Liver (tissue), 8 donors: ENCODE measurements at regions not wholly inside any gene's neighbourhood (a gene's known extent, or its start where the extent isn't known, plus 50 kb on each side); places are given as distances from the start of the nearest gene placed in this dataset.

Source experiments
- DNase-seq: peaks from one replicate; pipeline ENCODE4 v3.0.0-alpha.2; 2017; ENCODE audit warnings: low spot score
- H3K27ac ChIP-seq, 2 donors: one replicate each; pipeline ENCODE4 v1.7.0; 2013; ENCODE audit warnings: inconsistent platforms in 2 of 2, low read length in 2 of 2, control low read depth in 1 of 2, low read depth in 1 of 2, mild to moderate bottlenecking in 1 of 2
- H3K27me3 ChIP-seq, 4 donors: one replicate each; pipeline versions ENCODE4 v1.6.1 to v1.7.0; 2013; ENCODE audit warnings: low read length in 3 of 4, inconsistent platforms in 1 of 4, mild to moderate bottlenecking in 1 of 4, moderate library complexity in 1 of 4; ENCODE audit not compliant: control insufficient read depth in 4 of 4, insufficient read depth in 4 of 4
- H3K36me3 ChIP-seq, 4 donors: one replicate each; pipeline versions ENCODE4 v1.6.1 to v1.7.0; 2013; ENCODE audit warnings: low read length in 3 of 4, mild to moderate bottlenecking in 3 of 4, low read depth in 1 of 4, moderate library complexity in 1 of 4; ENCODE audit not compliant: control insufficient read depth in 4 of 4, insufficient read depth in 3 of 4
- H3K4me1 ChIP-seq, 4 donors: one replicate each; pipeline versions ENCODE4 v1.6.1 to v1.7.0; 2013; ENCODE audit warnings: low read length in 3 of 4, mild to moderate bottlenecking in 3 of 4, moderate library complexity in 1 of 4; ENCODE audit not compliant: control insufficient read depth in 4 of 4, insufficient read depth in 4 of 4
- H3K4me3 ChIP-seq, 3 donors: one replicate each; pipeline versions ENCODE4 v1.6.1 to v1.7.0; 2013; ENCODE audit warnings: low read length in 3 of 3, control low read depth in 1 of 3, low read depth in 1 of 3, mild to moderate bottlenecking in 1 of 3
- H3K9ac ChIP-seq, 2 donors: one replicate each; pipeline ENCODE4 v1.7.0; 2013; ENCODE audit warnings: low read length in 2 of 2, mild to moderate bottlenecking in 2 of 2, moderate library complexity in 2 of 2, control low read depth in 1 of 2, low read depth in 1 of 2
- H3K9me3 ChIP-seq, 4 donors: one replicate each; pipeline versions ENCODE4 v1.6.1 to v1.7.0; 2013; ENCODE audit warnings: low read length in 3 of 4; ENCODE audit not compliant: control insufficient read depth in 4 of 4
- ATF3 ChIP-seq: IDR thresholded peaks from 2 replicates; pipeline ENCODE4 v1.6.1; 2016; ENCODE audit warnings: antibody characterized with exemption
- CTCF ChIP-seq: fragments of 150-350 bp; IDR thresholded peaks from 2 replicates; pipeline ENCODE4 v1.5.1; 2017; ENCODE audit warnings: improper control_type of control experiment, low read depth, low read length; ENCODE audit not compliant: missing input control
- EGR1 ChIP-seq, 2 donors: IDR thresholded peaks; 2 replicates each; pipeline ENCODE4 v1.6.1; 2016 to 2018; ENCODE audit warnings: antibody characterized with exemption in 2 of 2, low read depth in 2 of 2
- FOXA1 ChIP-seq: IDR thresholded peaks from 2 replicates; pipeline ENCODE4 v1.6.1; 2016; ENCODE audit warnings: antibody characterized with exemption
- FOXA2 ChIP-seq: IDR thresholded peaks from 2 replicates; pipeline ENCODE4 v1.6.1; 2016; ENCODE audit warnings: antibody characterized with exemption
- HNF4A ChIP-seq, 2 donors: conservative IDR thresholded peaks; 2 replicates each; pipeline ENCODE4 v1.6.1; 2016; ENCODE audit warnings: antibody characterized with exemption in 2 of 2, mild to moderate bottlenecking in 2 of 2
- HNF4G ChIP-seq: IDR thresholded peaks from 2 replicates; pipeline ENCODE4 v1.6.1; 2016; ENCODE audit warnings: antibody characterized with exemption
- JUND ChIP-seq, 2 donors: IDR thresholded peaks; 2 replicates each; pipeline ENCODE4 v1.6.1; 2016; ENCODE audit warnings: antibody characterized with exemption in 2 of 2
- MAX ChIP-seq: IDR thresholded peaks from 2 replicates; pipeline ENCODE4 v1.6.1; 2016; ENCODE audit warnings: antibody characterized with exemption
- NR2F2 ChIP-seq: IDR thresholded peaks from 2 replicates; pipeline ENCODE4 v1.6.1; 2016; ENCODE audit warnings: antibody characterized with exemption
- RAD21 ChIP-seq, 2 donors: IDR thresholded peaks; 2 replicates each; pipeline ENCODE4 v1.6.1; 2016; ENCODE audit warnings: antibody characterized with exemption in 2 of 2, mild to moderate bottlenecking in 2 of 2
- REST ChIP-seq: IDR thresholded peaks from 2 replicates; pipeline ENCODE4 v1.6.1; 2016; ENCODE audit warnings: antibody characterized with exemption, mild to moderate bottlenecking
- RXRA ChIP-seq, 2 donors: IDR thresholded peaks; 2 replicates each; pipeline ENCODE4 v1.6.1; 2017 to 2018; ENCODE audit warnings: antibody characterized with exemption in 2 of 2, mild to moderate bottlenecking in 1 of 2
- TAF1 ChIP-seq: conservative IDR thresholded peaks from 2 replicates; pipeline ENCODE4 v1.6.1; 2016; ENCODE audit warnings: antibody characterized with exemption, mild to moderate bottlenecking
- YY1 ChIP-seq: IDR thresholded peaks from 2 replicates; pipeline ENCODE4 v1.6.1; 2016; ENCODE audit warnings: antibody characterized with exemption, mild to moderate bottlenecking
- ZBTB33 ChIP-seq: IDR thresholded peaks from 2 replicates; pipeline ENCODE4 v1.6.1; 2016; ENCODE audit warnings: antibody characterized with exemption
- WGBS: extraction: QIAGEN DNeasy Blood & Tissue Kit; methylation state at CpG from one replicate; pipeline ENCODE4 v1.1.7; 2013; 5-methylcytosine and 5-hydroxymethylcytosine counted together
- donor health status: healthy.
- donor health status: healthy.
- donor health status: healthy.
- donor health status: healthy.
- donor health status: healthy.

GRCh38 chr22:48677168-48677520 lies 1150.5 kb downstream of the BRD1 start:
- whole genome bisulfite sequencing = 88% methylated on average over 17 of the region's 17 CpGs
- no peak for TF ChIP-seq FOXA2
- TF ChIP-seq EGR1 (IDR thresholded peaks at IDR 0.05; ENCODE audit: low read depth in 2 of 2) = no peak
- TF ChIP-seq JUND (IDR thresholded peaks at IDR 0.05) = no peak
- TF ChIP-seq RXRA (IDR thresholded peaks at IDR 0.05) = no peak
- TF ChIP-seq TAF1 = no peak
- no peak for TF ChIP-seq REST
- TF ChIP-seq NR2F2 = no peak
- TF ChIP-seq YY1 = no peak
- no peak for TF ChIP-seq ATF3
- TF ChIP-seq CTCF = no peak
- TF ChIP-seq HNF4A (conservative IDR thresholded peaks at IDR 0.05) = no peak
- no peak for TF ChIP-seq FOXA1
- Histone ChIP-seq H3K36me3 (no peaks in the 10 kb centered on the region), H3K27ac (no peak overlapping the region), H3K9ac (no peak overlapping the region), H3K4me1 (no peaks in the 10 kb centered on the region), H3K4me3 (no peak overlapping the region), H3K27me3 (no peaks in the 10 kb centered on the region), H3K9me3 (peaks cover 1 to 10% (median 7%) of the 10 kb centered on the region in 4 donors)
- DNase-seq = no peak

- Histone ChIP-seq H3K27me3 (no peaks in the 10 kb centered on the region), H3K4me3 (no peak overlapping the region), H3K4me1 (no peaks in the 10 kb centered on the region), H3K27ac (no peak overlapping the region), H3K36me3 (no peaks in the 10 kb centered on the region), H3K9me3 (peaks cover 3 to 13% (median 9%) of the 10 kb centered on the region in 4 donors), H3K9ac (no peak overlapping the region)
- 90% methylated on average over 15 of the region's 15 CpGs for WGBS
- DNase-seq = no peak
- no peak for TF ChIP-seq EGR1 (IDR thresholded peaks at IDR 0.05; ENCODE audit: low read depth in 2 of 2)
- TF ChIP-seq ZBTB33 = no peak
- TF ChIP-seq JUND (IDR thresholded peaks at IDR 0.05) = no peak
- no peak for TF ChIP-seq FOXA1
- no peak for TF ChIP-seq FOXA2
- TF ChIP-seq RXRA (IDR thresholded peaks at IDR 0.05) = no peak
- no peak for TF ChIP-seq RAD21 (IDR thresholded peaks at IDR 0.05)
- TF ChIP-seq NR2F2 = no peak
- no peak for TF ChIP-seq ATF3
- no peak for TF ChIP-seq MAX
- TF ChIP-seq REST = no peak
- no peak for TF ChIP-seq HNF4G
- TF ChIP-seq TAF1 = no peak
- TF ChIP-seq HNF4A (conservative IDR thresholded peaks at IDR 0.05) = no peak
- TF ChIP-seq YY1 = no peak
Observed at GRCh38 chr22:48676266-48677167, 1151.2 kb downstream of the BRD1 start.
